Mammary epithelial cell (primary cell): ENCODE measurements at regions not wholly inside any gene's neighbourhood (a gene's known extent, or its start where the extent isn't known, plus 50 kb on each side); places are given as distances from the start of the nearest gene placed in this dataset.

ENCODE experiments used
- CTCF ChIP-seq, 2 donors: IDR thresholded peaks in 1 of 2; conservative IDR thresholded peaks in 1 of 2; 2 replicates each; pipeline ENCODE4 v1.5.1; 2011 to 2012; ENCODE audit warnings: inconsistent platforms in 2 of 2, low read length in 2 of 2, mild to moderate bottlenecking in 2 of 2, control low read depth in 1 of 2, low read depth in 1 of 2; ENCODE audit not compliant: insufficient read depth in 1 of 2; ENCODE audit errors: extremely low read depth in 1 of 2
- EZH2 ChIP-seq: IDR thresholded peaks from 2 replicates; pipeline ENCODE4 v1.6.1; 2012; ENCODE audit warnings: low read length, inconsistent platforms, borderline replicate concordance

GRCh38 chr7:35992436-35992835 lies 160.6 kb upstream of the EEPD1 start:
- TF ChIP-seq CTCF (conservative IDR thresholded peaks at IDR 0.05 in 1 of 2, IDR thresholded peaks at IDR 0.05 in 1 of 2; ENCODE audit: extremely low read depth in 1 of 2, insufficient read depth in 1 of 2, low read depth in 1 of 2, low read length in 2 of 2) (no peak), EZH2 (no peak)
